ENCODE measurements at regions not wholly inside any gene's neighbourhood (a gene's known extent, or its start where the extent isn't known, plus 50 kb on each side); places are given as distances from the start of the nearest gene placed in this dataset.

DNA sequence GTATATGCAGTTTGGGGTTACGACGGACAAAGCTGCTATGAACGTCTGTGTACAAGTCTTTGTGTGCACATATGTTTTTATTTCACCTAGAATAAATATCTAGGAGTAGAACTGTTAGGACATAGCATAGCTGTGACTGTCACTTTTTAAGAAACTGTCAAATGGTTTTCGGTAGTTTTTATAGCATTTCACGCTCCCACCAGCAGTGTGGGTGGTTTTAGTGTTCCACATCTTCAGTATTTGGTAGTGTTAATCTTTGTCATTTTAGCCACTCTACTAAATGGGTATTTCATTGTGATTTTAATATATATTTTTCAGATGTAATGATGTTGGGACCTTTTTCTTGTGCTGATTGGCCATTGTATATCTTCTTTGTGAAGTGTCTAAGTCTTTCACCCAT is 109.1 kb upstream of the BCAT1 start:
- no peak for TF ChIP-seq EZH2phosphoT487 (IDR thresholded peaks at IDR 0.05; ENCODE audit: borderline replicate concordance, low read depth, low read length)
- TF ChIP-seq, protein P1, sequence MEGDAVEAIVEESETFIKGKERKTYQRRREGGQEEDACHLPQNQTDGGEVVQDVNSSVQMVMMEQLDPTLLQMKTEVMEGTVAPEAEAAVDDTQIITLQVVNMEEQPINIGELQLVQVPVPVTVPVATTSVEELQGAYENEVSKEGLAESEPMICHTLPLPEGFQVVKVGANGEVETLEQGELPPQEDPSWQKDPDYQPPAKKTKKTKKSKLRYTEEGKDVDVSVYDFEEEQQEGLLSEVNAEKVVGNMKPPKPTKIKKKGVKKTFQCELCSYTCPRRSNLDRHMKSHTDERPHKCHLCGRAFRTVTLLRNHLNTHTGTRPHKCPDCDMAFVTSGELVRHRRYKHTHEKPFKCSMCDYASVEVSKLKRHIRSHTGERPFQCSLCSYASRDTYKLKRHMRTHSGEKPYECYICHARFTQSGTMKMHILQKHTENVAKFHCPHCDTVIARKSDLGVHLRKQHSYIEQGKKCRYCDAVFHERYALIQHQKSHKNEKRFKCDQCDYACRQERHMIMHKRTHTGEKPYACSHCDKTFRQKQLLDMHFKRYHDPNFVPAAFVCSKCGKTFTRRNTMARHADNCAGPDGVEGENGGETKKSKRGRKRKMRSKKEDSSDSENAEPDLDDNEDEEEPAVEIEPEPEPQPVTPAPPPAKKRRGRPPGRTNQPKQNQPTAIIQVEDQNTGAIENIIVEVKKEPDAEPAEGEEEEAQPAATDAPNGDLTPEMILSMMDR (conservative IDR thresholded peaks at IDR 0.05; ENCODE audit: low read length), result no peak
- Histone ChIP-seq H3K79me2 (ENCODE audit: insufficient read depth, low read depth, low read length) (peaks cover 100% of the 10 kb centered on the region), H3K36me3 (ENCODE audit: insufficient read depth, low read length) (peaks cover 98% of the 10 kb centered on the region), H3K9me2 (ENCODE audit: insufficient read depth, low read length) (no peaks in the 10 kb centered on the region), H3K27ac (ENCODE audit: low read depth, low read length, poor library complexity, severe bottlenecking) (peak overlapping the region; percentile 94), H3K9me3 (ENCODE audit: low read length) (0 out of 2 replicates have a peak, but pooled peaks cover 4% of the 10 kb centered on the region), H2AFZ (ENCODE audit: low read length) (no peak overlapping the region), H4K20me1 (ENCODE audit: insufficient read depth, low read length) (peaks cover 41% of the 10 kb centered on the region), H3K4me3 (ENCODE audit: low read depth, low read length, poor library complexity, severe bottlenecking) (peak overlapping the region; percentile 90), H3K4me1 (ENCODE audit: insufficient read depth, low read length, poor library complexity, severe bottlenecking) (peaks cover 55% of the 10 kb centered on the region), H3K4me2 (ENCODE audit: low read length) (peak overlapping the region; percentile 81)
- intact Hi-C loops (cut with micrococcal nuclease; ENCODE audit: unreplicated experiment), result loop anchor here (5.0 kb wide), 1 partner anchor 111 kb away; the partner anchor contains the start of gene BCAT1
- POLR2A ChIA-PET, result interaction anchor here (7.9 to 13.9 kb wide), 3 partner anchors 33 to 60 kb away, joined by 134 to 911 read pairs (median 524); no protein-coding TSS in a partner anchor
- BruUV-seq (replicated peaks), result no TSS peak
- CTCF ChIA-PET (ENCODE audit: unreplicated experiment), result no interaction called here
- no peak for DNase-seq (ENCODE audit: low spot score)

GRCh38 chr12:25056486-25057130 is 107.7 kb upstream of the BCAT1 start:
- Histone ChIP-seq H3K4me1 (ENCODE audit: insufficient read depth, low read length, poor library complexity, severe bottlenecking) (peaks cover 45% of the 10 kb centered on the region), H3K27ac (ENCODE audit: low read depth, low read length, poor library complexity, severe bottlenecking) (peak overlapping the region; percentile 94)

More at GRCh38 chr12:25056486-25057130, 107.7 kb upstream of the BCAT1 start:
- intact Hi-C loops (cut with micrococcal nuclease; ENCODE audit: unreplicated experiment), result loop anchor here (5.0 kb wide), 1 partner anchor 109 kb away; the partner anchor contains the start of gene BCAT1
- DNase-seq (ENCODE audit: low spot score), result peak; percentile 72
- Histone ChIP-seq H3K9me2 (ENCODE audit: insufficient read depth, low read length) (no peaks in the 10 kb centered on the region), H3K9me3 (ENCODE audit: low read length) (0 out of 2 replicates have a peak, but pooled peaks cover 4% of the 10 kb centered on the region), H3K36me3 (ENCODE audit: insufficient read depth, low read length) (peaks cover 90% of the 10 kb centered on the region), H3K4me2 (ENCODE audit: low read length) (peak overlapping the region; percentile 81), H3K4me3 (ENCODE audit: low read depth, low read length, poor library complexity, severe bottlenecking) (peak overlapping the region; percentile 90), H4K20me1 (ENCODE audit: insufficient read depth, low read length) (peaks cover 32% of the 10 kb centered on the region), H3K79me2 (ENCODE audit: insufficient read depth, low read depth, low read length) (peaks cover 98% of the 10 kb centered on the region), H2AFZ (ENCODE audit: low read length) (no peak overlapping the region)
- TSS peak; percentile 60 for BruUV-seq (replicated peaks)
- CTCF ChIA-PET (ENCODE audit: unreplicated experiment), result interaction anchor here (0.6 to 2.8 kb wide), 3 partner anchors 38 to 64 kb away, joined by 3 to 12 read pairs (median 6); no protein-coding TSS in a partner anchor
- TF ChIP-seq, protein P1 (conservative IDR thresholded peaks at IDR 0.05; ENCODE audit: low read length), result no peak
- no peak for TF ChIP-seq EZH2phosphoT487 (IDR thresholded peaks at IDR 0.05; ENCODE audit: borderline replicate concordance, low read depth, low read length)
- POLR2A ChIA-PET, result interaction anchor here (0.5 to 13.9 kb wide), 11 partner anchors 22 to 194 kb away, joined by 3 to 911 read pairs (median 5); partner anchors contain the start of genes BCAT1 and KRAS
